ENCODE measurements at regions not wholly inside any gene's neighbourhood (a gene's known extent, or its start where the extent isn't known, plus 50 kb on each side); places are given as distances from the start of the nearest gene placed in this dataset.

DNA sequence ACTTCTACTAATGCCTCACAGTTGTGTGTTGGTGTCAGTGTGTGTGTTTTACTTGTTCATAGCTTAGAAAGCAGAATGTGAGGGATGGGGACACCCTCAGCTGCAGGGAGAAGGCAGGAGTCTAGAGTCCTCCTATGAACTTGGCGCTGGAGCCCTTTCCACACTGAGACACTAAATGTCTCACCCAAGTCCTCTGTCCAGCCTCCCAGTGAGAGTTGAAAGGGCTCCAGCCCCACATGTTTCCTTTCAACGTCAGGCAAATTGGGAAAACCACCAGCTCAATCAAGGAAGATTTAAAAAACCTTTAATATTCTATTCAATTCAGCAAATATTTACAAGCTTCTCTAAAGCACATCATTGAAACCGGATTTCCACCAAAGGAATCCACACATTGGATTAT, 167.6 kb upstream of the MSX2 start:
- Histone ChIP-seq H3K27me3 (ENCODE audit: insufficient read depth, low read length) (peaks cover 27% of the 10 kb centered on the region; the same call in 1 of the 2 replicates), H3K79me2 (ENCODE audit: insufficient read depth, low read length) (no peaks in the 10 kb centered on the region), H3K4me3 (replicated peaks in 1 of 2; ENCODE audit: low read depth in 1 of 2, low read length in 2 of 2) (no peak overlapping the region), H3K4me1 (ENCODE audit: control insufficient read depth in 1 of 2, insufficient read depth in 2 of 2, low read length in 2 of 2) (no peaks in the 10 kb centered on the region), H2AFZ (ENCODE audit: low read depth, low read length, poor library complexity, severe bottlenecking) (no peak overlapping the region), H3K27ac (ENCODE audit: low read depth, low read length) (no peak overlapping the region), H3K9me2 (ENCODE audit: insufficient read depth) (no peaks in the 10 kb centered on the region), H4K20me1 (ENCODE audit: insufficient read depth) (no peaks in the 10 kb centered on the region), H3K9ac (ENCODE audit: low read length) (no peak overlapping the region), H3K9me3 (ENCODE audit: control insufficient read depth in 1 of 2, insufficient read depth in 1 of 2, low read depth in 1 of 2, low read length in 2 of 2) (no peaks in the 10 kb centered on the region), H3K36me3 (ENCODE audit: control insufficient read depth in 1 of 2, insufficient read depth in 2 of 2, low read length in 2 of 2) (no peaks in the 10 kb centered on the region), H3K4me2 (ENCODE audit: low read length) (no peak overlapping the region)
- TF ChIP-seq SP1 (IDR thresholded peaks at IDR 0.05; ENCODE audit: low read depth), result no peak
- no peak for TF ChIP-seq SRF (IDR thresholded peaks at IDR 0.05; ENCODE audit: low read depth)
- no peak for TF ChIP-seq FOSL1 (IDR thresholded peaks at IDR 0.05; ENCODE audit: low read depth)
- TF ChIP-seq EZH2 (IDR thresholded peaks at IDR 0.05), result no peak
- TF ChIP-seq, protein P1, sequence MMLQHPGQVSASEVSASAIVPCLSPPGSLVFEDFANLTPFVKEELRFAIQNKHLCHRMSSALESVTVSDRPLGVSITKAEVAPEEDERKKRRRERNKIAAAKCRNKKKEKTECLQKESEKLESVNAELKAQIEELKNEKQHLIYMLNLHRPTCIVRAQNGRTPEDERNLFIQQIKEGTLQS (IDR thresholded peaks at IDR 0.05), result no peak
- no peak for TF ChIP-seq EZH2phosphoT487 (IDR thresholded peaks at IDR 0.05; ENCODE audit: borderline replicate concordance)
- no peak for ATAC-seq
- ChIA-PET CTCF (no interaction called here), RAD21 (ENCODE audit: low non-redundant PET in 1 of 2, low total read pairs in 2 of 2, uncharacterized antibody in 2 of 2, unreplicated experiment in 2 of 2) (no interaction called here), POLR2A (no interaction called here)
- DNase-seq (ENCODE audit: low read depth, low spot score), result no peak
- no TSS peak for BruUV-seq (replicated peaks)
- intact Hi-C loops (cut with micrococcal nuclease), result no loop called here

DNA sequence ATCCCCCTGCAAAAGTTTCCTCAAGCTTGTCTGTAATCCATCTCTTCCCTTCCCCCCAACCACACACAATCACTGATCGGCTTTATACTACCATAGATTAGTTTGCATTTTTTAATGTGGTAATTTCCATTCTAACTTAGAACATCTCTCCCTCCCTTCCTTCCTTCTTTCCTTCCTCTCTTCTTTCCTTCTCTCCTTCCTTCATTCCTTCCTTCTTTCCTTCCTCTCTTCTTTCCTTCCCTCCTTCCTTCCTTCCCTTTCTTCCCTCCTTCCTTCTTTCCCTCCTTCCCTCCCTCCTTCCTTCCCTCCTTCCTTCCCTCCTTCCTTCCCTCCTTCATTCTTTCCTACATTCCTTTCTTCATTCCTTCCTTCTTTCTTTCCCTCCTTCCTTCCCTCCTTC, 166.2 kb upstream of the MSX2 start:
- Histone ChIP-seq H4K20me1 (ENCODE audit: insufficient read depth) (no peaks in the 10 kb centered on the region), H3K4me2 (ENCODE audit: low read length) (no peak overlapping the region), H3K27me3 (ENCODE audit: insufficient read depth, low read length) (peaks cover 27% of the 10 kb centered on the region; the same call in 1 of the 2 replicates), H3K9me2 (ENCODE audit: insufficient read depth) (no peaks in the 10 kb centered on the region), H3K9ac (ENCODE audit: low read length) (no peak overlapping the region), H3K79me2 (ENCODE audit: insufficient read depth, low read length) (no peaks in the 10 kb centered on the region), H3K4me3 (replicated peaks in 1 of 2; ENCODE audit: low read depth in 1 of 2, low read length in 2 of 2) (no peak overlapping the region), H3K27ac (ENCODE audit: low read depth, low read length) (no peak overlapping the region), H2AFZ (ENCODE audit: low read depth, low read length, poor library complexity, severe bottlenecking) (no peak overlapping the region), H3K36me3 (ENCODE audit: control insufficient read depth in 1 of 2, insufficient read depth in 2 of 2, low read length in 2 of 2) (no peaks in the 10 kb centered on the region), H3K4me1 (ENCODE audit: control insufficient read depth in 1 of 2, insufficient read depth in 2 of 2, low read length in 2 of 2) (peaks cover 0 to 6% of the 10 kb centered on the region in 2 experiments; a peak in 3 of 4 replicates), H3K9me3 (ENCODE audit: control insufficient read depth in 1 of 2, insufficient read depth in 1 of 2, low read depth in 1 of 2, low read length in 2 of 2) (no peaks in the 10 kb centered on the region)
- ChIA-PET RAD21 (ENCODE audit: low non-redundant PET in 1 of 2, low total read pairs in 2 of 2, uncharacterized antibody in 2 of 2, unreplicated experiment in 2 of 2) (no interaction called here), POLR2A (no interaction called here), CTCF (no interaction called here)
- no TSS peak for BruUV-seq (replicated peaks)
- ATAC-seq (no peak), DNase-seq (ENCODE audit: low read depth, low spot score) (no peak)
- TF ChIP-seq POLR2AphosphoS5 (IDR thresholded peaks at IDR 0.05; ENCODE audit: low read depth, low read length) (no peak), EGR1 (IDR thresholded peaks at IDR 0.05; ENCODE audit: low read depth) (no peak), FOSL1 (IDR thresholded peaks at IDR 0.05; ENCODE audit: low read depth) (no peak), CBX3 (IDR thresholded peaks at IDR 0.05; ENCODE audit: low read depth) (no peak), SP1 (IDR thresholded peaks at IDR 0.05; ENCODE audit: low read depth) (no peak), SRF (IDR thresholded peaks at IDR 0.05; ENCODE audit: low read depth) (no peak), POLR2A (IDR thresholded peaks at IDR 0.05; ENCODE audit: borderline replicate concordance, extremely low read depth, insufficient read depth, insufficient read length) (no peak), SIN3A (IDR thresholded peaks at IDR 0.05; ENCODE audit: low read depth) (no peak), ELF1 (IDR thresholded peaks at IDR 0.05; ENCODE audit: borderline replicate concordance, low read depth) (no peak), CEBPB (IDR thresholded peaks at IDR 0.05; ENCODE audit: low read depth) (no peak), TCF7L2 (IDR thresholded peaks at IDR 0.05; ENCODE audit: borderline replicate concordance, extremely low read depth, insufficient read depth, insufficient read length) (no peak), ZNF274 (IDR thresholded peaks at IDR 0.05; ENCODE audit: low read depth, low read length) (no peak), JUND (IDR thresholded peaks at IDR 0.05) (no peak), RAD21 (IDR thresholded peaks at IDR 0.05; ENCODE audit: low read depth) (no peak), EZH2 (IDR thresholded peaks at IDR 0.05) (no peak)
- TF ChIP-seq, protein P1 (IDR thresholded peaks at IDR 0.05), result no peak
- TF ChIP-seq, protein P2, sequence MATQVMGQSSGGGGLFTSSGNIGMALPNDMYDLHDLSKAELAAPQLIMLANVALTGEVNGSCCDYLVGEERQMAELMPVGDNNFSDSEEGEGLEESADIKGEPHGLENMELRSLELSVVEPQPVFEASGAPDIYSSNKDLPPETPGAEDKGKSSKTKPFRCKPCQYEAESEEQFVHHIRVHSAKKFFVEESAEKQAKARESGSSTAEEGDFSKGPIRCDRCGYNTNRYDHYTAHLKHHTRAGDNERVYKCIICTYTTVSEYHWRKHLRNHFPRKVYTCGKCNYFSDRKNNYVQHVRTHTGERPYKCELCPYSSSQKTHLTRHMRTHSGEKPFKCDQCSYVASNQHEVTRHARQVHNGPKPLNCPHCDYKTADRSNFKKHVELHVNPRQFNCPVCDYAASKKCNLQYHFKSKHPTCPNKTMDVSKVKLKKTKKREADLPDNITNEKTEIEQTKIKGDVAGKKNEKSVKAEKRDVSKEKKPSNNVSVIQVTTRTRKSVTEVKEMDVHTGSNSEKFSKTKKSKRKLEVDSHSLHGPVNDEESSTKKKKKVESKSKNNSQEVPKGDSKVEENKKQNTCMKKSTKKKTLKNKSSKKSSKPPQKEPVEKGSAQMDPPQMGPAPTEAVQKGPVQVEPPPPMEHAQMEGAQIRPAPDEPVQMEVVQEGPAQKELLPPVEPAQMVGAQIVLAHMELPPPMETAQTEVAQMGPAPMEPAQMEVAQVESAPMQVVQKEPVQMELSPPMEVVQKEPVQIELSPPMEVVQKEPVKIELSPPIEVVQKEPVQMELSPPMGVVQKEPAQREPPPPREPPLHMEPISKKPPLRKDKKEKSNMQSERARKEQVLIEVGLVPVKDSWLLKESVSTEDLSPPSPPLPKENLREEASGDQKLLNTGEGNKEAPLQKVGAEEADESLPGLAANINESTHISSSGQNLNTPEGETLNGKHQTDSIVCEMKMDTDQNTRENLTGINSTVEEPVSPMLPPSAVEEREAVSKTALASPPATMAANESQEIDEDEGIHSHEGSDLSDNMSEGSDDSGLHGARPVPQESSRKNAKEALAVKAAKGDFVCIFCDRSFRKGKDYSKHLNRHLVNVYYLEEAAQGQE (IDR thresholded peaks at IDR 0.05; ENCODE audit: low read depth), result no peak
- intact Hi-C loops (cut with micrococcal nuclease), result no loop called here

All from HCT116 (cell line).